ENCODE measurements at regions not wholly inside any gene's neighbourhood (a gene's known extent, or its start where the extent isn't known, plus 50 kb on each side); places are given as distances from the start of the nearest gene placed in this dataset.

DNA sequence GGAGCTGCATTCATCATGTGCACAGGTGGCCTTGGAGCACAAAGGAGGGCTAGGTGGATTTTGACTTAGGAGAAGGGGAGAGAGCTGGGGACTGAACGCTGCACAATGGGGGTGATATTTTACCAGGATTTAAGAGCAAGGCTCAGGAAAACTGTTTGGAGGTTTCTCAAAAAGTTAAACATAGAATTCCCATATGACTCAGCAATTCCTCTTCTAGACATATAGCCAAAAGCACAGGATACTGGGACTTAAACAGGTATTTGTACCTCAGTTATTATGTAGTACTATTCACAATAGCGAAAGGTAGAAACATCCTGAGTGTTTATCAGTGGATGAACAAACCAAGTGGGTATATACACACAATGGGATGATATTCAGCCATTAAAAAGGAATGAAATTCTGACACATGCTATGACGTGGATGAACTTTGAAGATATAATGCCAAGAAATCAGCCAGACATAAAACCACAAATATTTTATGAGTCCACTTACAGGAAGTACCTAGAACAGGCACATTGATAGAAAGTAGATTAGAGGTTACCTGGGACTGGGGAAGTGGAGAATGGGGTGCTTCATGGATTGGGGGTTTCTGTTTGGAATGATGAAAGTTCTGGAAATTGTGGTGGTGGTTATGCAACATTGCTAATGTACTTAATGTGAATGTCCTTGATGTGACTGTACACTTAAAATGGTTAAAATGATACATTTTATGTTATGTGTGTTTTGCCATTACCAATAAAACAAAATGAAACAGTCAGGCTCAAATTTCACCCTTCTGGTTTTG, 216.9 kb downstream of the HAUS1 start:
- H3K36me3 ChIP-seq: no peaks in the 10 kb centered on the region
- DNase-seq: no peak
- TF ChIP-seq POLR2A (IDR thresholded peaks at IDR 0.05): no peak
- TF ChIP-seq, protein P1, sequence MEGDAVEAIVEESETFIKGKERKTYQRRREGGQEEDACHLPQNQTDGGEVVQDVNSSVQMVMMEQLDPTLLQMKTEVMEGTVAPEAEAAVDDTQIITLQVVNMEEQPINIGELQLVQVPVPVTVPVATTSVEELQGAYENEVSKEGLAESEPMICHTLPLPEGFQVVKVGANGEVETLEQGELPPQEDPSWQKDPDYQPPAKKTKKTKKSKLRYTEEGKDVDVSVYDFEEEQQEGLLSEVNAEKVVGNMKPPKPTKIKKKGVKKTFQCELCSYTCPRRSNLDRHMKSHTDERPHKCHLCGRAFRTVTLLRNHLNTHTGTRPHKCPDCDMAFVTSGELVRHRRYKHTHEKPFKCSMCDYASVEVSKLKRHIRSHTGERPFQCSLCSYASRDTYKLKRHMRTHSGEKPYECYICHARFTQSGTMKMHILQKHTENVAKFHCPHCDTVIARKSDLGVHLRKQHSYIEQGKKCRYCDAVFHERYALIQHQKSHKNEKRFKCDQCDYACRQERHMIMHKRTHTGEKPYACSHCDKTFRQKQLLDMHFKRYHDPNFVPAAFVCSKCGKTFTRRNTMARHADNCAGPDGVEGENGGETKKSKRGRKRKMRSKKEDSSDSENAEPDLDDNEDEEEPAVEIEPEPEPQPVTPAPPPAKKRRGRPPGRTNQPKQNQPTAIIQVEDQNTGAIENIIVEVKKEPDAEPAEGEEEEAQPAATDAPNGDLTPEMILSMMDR (IDR thresholded peaks at IDR 0.05): no peak
- no peak overlapping the region for H3K27ac ChIP-seq
- H3K4me3 ChIP-seq: no peak overlapping the region
- H3K9me3 ChIP-seq: no peaks in the 10 kb centered on the region
- no peaks in the 10 kb centered on the region for H3K4me1 ChIP-seq
- no peaks in the 10 kb centered on the region for H3K27me3 ChIP-seq

DNA sequence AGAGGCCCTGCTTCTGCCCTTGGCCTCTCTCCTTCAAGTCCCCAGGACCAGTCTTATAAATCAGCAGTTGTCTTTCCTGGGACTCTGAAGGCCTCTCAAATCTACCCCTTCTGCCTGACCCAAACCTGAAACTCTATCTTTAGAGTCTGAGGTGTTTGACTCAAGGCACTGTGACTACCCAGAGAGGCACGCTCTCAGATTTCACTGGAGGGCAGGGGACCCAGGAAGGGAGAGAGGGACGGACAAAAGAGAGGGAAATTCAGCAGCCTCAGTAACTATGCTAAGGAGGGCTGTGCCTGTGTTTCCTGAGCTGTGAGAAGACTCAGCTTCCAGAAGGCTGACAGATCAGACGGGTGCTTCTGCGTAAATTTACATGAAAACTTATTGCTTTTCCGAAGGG, 217.8 kb downstream of the HAUS1 start:
- no peak for TF ChIP-seq POLR2A (IDR thresholded peaks at IDR 0.05)
- TF ChIP-seq, protein P1 (IDR thresholded peaks at IDR 0.05): no peak
- Histone ChIP-seq H3K36me3 (no peaks in the 10 kb centered on the region), H3K9me3 (no peaks in the 10 kb centered on the region), H3K4me3 (no peak overlapping the region), H3K27ac (no peak overlapping the region), H3K27me3 (no peaks in the 10 kb centered on the region), H3K4me1 (no peaks in the 10 kb centered on the region)
- no peak for DNase-seq

DNA sequence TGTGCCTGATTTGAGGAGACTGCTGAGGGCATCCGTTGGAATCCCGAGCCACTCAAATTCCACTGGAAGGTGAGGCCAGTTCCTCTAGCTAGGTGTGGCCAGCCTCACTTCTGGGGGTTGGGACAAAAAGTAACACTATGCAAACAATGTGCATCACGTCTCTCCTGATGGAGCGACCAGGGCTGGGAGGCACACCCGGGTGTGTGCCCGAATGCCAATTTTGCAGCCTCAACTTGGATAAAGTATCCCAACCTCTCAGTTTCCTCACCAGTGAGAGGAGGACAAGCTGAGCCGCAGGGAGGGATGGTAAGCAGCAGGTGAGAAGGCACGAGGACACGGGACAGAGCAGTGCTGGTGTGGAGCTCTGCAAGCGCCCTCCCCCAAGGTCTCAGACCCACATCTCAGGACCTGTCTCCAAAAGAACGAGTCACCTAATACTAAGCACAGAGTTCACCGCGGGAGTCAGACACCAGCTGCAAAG, 218.3 kb downstream of the HAUS1 start:
- H3K9me3 ChIP-seq: no peaks in the 10 kb centered on the region
- no peaks in the 10 kb centered on the region for H3K27me3 ChIP-seq
- no peak overlapping the region for H3K4me3 ChIP-seq
- H3K4me1 ChIP-seq: no peaks in the 10 kb centered on the region
- TF ChIP-seq POLR2A (IDR thresholded peaks at IDR 0.05): no peak
- TF ChIP-seq, protein P1 (IDR thresholded peaks at IDR 0.05): no peak
- peak in 1 of 3 donors; percentile 28 for DNase-seq
- H3K27ac ChIP-seq: no peak overlapping the region
- no peaks in the 10 kb centered on the region for H3K36me3 ChIP-seq

DNA sequence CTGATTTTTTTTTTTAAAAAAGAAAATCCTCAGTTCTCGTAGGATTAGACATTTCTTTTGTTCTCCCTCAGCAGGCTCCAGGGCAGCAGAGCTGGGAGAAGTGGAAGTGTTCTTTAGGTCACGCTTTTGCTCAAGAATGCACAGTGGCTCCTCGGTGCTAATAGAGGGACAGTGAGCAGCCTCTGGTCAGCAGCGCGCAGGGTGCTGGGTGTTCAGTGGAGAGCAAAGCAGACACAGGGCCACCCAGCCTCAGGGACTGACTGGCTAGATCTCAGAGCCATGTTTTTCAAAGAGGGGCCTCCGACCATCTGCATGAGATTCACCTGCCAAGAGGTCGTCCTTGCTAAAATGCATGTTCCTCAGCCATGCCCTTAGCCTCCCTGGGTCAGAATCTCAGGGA, 218.8 kb downstream of the HAUS1 start:
- H3K27me3 ChIP-seq: no peaks in the 10 kb centered on the region
- H3K4me3 ChIP-seq: no peak overlapping the region
- DNase-seq: no peak
- no peak for TF ChIP-seq POLR2A (IDR thresholded peaks at IDR 0.05)
- TF ChIP-seq, protein P1 (IDR thresholded peaks at IDR 0.05): no peak
- H3K36me3 ChIP-seq: no peaks in the 10 kb centered on the region
- no peak overlapping the region for H3K27ac ChIP-seq
- no peaks in the 10 kb centered on the region for H3K9me3 ChIP-seq
- H3K4me1 ChIP-seq: no peaks in the 10 kb centered on the region

DNA sequence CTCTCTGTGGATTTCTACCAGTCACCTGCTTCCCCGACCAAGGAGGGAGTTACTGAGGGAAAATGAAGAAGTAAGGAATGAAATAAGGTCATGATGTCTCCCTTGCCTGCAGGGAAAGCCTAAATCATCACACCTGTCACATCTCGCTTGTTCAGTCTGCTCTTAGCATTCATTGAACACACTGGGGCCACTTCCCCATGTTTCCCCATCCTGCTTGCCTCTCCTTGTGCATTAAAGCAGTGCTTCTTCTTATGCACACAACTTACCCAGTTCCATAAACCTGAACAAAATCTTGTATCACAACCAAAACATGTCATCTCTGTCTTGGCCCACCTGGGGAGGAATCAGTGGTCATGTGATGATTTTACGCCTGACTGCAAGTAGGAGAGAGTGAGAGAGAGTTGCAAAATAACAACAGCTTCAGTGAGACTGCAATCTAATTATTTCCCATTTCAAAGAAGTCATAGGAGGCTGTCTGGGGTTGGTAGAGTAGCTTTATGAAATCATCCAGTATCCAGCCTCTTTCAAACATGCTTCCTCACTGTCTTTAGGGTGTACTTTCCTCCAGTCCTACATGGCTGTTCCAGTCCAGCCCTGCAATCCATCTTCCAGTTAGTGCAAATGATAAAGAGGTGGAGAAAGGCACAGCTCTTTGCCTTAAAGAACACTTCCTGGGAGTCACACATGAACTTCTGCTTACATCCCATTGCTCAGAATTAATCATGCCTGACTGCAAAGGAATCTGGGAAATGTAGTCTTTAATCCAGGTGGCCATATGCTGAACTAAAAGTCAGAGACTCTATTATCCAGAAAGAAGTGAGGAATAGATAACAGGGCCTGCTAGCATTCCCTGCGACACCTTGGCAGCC, 220.1 kb downstream of the HAUS1 start:
- no peak for DNase-seq
- Histone ChIP-seq H3K4me3 (no peak overlapping the region), H3K36me3 (no peaks in the 10 kb centered on the region), H3K9me3 (no peaks in the 10 kb centered on the region), H3K4me1 (no peaks in the 10 kb centered on the region), H3K27me3 (no peaks in the 10 kb centered on the region), H3K27ac (no peak overlapping the region)
- TF ChIP-seq, protein P1 (IDR thresholded peaks at IDR 0.05): no peak
- TF ChIP-seq POLR2A (IDR thresholded peaks at IDR 0.05): no peak

All from Peyer's patch (tissue), 4 donors.